ENCODE measurements at regions not wholly inside any gene's neighbourhood (a gene's known extent, or its start where the extent isn't known, plus 50 kb on each side); places are given as distances from the start of the nearest gene placed in this dataset.

DNA sequence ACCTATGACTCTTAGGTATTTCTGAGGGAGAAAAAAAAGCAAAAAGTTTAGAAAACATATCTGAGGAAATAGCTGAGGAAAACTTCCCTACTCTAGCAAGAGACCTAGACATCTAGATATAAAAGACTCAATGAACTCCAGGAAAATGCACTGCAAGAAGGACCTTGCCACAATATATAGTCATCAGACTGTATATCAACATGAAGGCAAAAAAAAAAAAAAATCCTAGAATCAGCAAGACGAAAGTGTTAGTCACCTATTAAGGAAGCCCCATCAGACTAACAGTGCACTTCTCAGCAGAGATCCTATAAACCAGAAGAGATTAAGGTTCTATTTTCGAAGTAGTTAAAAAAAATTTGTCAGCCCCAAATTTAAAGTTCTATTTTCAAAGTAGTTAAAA, 166.2 kb downstream of the TMEM38B start:
- DNase-seq = no peak

DNA sequence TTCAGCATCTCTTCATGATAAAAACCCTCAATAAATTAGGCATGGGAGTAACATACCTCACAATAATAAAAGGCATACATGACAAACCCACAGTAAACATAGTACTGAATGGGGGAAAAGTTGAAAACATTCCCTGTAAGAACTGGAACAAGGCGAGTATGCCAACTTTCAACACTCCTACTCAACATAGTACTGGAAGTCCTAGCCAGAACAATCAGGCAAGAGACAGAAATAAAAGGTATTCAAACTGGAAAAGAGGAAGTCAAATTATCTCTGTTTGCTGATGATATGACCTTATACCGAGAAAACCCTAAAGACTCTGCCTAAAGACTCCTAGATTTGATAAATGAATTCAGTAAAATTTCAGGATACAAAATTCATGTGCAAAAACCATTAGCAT, 167.6 kb downstream of the TMEM38B start:
- no peak for DNase-seq

DNA sequence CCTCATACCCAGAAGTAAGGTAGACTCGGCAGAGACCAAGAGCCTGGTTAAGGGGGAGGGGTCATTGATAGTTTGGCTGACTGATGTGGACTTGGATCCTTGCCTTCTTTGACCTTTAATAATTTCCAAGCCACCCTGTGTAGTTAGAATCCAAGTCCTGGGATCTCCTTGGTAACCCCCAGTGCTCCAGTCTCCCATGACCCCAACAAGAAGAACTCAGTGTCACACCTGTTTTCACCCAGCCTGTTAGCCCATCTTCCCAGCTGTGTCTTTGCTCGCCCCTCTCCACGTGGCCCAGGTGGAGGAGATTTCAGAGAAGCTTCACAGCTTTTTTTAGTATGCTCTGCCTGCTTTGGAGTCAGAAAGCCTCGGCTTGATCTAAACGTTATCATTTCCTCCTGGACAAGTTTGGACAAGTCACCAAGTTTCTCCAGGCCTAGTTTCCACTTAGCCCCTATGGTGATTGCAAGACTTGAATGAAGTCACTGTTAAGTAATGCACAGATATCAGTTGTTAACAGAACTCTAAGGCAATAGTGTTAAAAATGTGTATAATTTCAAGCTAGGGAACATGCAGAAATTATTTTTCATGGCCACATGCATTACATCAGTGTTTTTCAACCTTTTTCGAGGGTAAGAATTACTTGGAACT, 170.0 kb downstream of the TMEM38B start:
- no peak for DNase-seq

DNA sequence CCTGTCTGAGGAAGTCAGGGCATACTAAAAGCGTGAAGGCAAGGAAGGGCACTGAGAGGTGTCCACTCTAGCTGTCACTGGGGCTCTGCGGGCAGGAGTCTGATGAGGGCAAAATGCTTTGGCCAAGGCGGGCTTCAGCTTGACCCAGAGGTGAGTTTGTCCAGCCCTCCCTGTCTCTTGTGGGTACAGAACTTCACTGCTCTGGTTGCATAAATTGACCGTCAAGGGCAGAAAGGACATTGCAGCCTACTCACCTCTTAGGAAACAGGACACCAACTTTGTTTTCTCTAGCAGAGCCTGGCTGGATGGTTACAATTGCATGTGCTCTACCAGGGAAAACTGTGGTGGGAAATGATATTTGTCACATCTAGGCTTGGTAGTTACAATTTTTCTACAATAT, 170.9 kb downstream of the TMEM38B start:
- no peak for DNase-seq

DNA sequence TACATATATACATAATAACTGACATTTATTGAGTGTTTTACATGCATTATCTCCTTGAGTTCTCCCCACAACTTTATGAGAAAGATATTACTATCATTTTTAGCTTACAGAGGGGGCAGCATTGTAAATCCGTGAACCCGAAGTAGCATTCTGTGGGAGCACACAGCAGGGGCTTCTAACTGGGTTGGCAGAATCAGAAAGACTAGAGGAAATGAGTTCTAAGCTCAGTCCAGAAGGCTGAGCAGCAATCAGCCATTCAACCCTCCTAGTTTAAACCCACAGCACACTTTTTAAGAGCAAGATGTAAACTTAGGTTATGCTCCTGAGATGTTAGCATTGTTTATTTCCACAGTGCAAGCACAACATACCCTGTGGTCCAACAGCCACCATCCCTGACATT, 177.2 kb downstream of the TMEM38B start:
- DNase-seq = no peak

DNA sequence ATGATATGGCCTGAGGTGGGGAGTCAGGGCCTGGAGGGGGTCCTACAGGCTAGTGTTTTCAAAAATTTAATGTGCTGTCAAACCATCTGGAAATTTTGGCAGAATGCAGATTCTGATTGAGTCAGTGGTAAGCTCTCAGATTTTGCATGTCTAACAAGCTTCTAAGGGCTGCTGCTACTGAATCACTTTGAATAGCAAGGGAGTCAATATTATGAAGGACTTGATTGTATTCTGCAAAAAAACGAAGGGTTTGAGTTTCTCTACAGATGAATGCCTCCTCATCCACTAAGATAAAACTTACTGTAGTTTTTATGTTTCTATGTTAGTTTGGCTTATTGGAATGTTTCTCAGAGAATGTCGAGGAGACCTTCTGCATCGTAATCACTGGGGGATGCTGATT, 179.5 kb downstream of the TMEM38B start:
- DNase-seq = no peak

DNA sequence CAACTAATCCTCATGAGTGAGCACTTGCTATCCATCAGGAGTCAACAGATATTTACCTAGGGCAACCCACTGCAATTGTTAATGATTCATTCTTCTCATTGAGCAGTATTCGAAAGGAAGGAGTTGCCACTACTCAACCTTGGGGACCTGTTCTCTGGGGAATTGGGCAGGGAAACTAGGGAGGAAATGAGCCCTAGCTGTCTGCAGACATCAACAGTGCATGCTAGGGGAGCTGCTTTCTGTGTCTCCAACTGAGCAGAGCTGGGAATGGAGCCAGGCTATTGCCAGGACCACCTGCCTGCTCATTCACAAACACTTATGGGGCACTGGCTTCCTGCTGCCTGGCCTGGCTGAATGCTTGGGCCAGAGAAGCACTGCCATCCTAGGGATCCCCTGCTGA, 183.4 kb downstream of the TMEM38B start:
- peak in 1 of 3 donors; percentile 22 for DNase-seq

DNA sequence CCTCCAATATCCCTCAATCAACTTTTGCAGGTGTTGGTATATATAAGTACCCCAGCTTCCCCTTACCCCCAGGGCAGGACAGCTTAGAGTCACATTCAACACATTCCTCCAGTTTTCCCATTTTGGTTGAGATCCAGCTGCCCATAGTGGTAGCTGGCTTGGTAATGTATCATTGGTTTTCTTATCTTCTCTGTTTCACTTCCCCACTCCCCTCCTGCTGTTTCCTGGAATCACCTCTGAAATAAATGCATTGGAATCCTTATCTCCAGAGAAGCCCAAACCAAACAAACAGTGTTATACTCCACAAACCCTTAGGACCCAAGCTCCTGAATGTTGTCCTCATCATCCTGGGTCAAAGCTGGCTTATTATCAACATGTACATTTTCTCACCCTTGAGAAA, 184.8 kb downstream of the TMEM38B start:
- no peak for DNase-seq

DNA sequence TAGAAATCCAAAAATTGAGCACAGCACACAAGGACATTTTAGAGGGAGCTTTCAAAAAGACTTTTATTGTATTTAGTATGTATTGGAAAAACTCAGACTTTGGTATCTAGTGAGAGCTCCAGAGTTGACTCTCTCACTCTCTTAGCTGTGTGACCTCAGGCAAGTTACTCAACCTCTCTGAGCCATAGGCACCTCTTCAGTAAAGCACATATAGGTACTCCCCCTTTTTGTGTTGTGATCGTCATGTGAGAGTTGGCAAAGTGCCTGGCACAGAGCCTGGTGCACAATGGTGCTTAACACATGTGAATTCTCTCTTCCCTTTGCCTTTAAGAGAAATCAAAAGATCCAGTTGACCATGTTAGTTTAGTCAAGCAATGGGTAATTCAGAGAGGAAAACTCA, 186.2 kb downstream of the TMEM38B start:
- DNase-seq = no peak

DNA sequence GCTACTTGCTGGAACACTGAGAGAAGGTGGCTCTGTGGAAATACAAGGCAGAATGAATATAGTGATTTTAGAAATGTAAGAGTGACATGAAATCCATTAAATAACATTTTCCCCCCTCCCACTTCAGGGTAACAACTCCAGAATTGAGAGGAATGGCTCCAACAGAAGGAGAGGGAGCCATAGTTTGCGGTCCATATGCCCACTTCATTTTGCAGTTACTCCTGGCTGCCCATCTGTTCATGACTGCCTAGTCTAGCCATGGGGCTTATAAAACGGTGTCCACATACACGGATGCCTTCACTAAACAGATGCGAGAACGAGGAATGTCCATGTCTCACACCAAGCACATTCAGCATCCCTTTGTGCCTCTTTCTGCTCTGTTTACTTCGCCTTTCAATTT, 186.7 kb downstream of the TMEM38B start:
- DNase-seq = no peak

DNA sequence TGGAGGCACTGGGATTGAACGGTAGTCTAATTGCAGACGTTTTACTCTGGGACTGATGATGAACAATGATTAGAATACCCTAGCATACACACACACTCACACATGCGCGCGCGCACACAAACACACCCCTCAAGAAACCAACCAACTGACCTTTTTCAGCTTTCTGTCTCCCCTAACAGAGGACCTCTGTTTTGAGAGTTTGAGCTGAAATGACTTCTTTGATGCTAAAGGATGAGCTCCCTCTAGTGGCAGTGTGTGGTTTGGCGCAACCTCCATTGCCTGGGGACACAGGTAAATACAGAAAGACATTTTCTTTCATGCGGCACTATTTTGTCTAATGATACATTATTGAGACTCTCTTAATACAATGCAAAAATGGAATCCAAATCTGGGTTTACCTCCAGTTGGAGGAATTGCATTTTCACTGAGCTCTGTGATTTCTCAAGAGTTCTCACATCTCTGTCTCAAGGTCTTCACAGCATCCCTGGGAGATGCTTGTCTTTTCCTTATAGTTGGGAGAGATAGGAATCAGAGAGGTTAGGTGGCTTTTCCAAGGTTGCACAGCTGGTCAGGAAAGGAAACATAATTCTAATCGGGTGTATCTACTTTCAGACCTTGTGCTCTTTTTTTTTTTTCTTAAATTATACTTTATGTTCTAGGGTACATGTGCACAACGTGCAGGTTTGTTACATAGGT, 187.5 kb downstream of the TMEM38B start:
- peak; percentile 32 to 54 (median 41) for DNase-seq

DNA sequence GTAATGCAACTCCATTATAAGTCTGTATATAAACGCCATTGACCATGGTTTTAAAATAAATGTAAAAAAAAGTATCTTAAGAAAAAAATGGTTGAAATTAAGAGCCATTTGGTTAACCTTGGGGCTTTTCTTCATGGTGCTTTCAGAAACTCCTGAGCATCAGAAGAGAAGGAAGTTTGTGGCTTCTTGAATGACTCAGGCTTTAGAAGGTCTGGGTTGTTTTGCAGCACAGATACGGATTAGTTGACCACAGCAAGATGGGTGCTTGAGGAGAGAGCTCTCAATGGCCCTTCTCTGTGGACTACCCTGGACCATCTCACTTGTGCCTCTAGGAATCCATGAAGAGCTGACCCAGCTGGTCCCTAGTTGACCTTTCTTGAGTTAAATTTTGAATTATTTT, 189.5 kb downstream of the TMEM38B start:
- DNase-seq = no peak

DNA sequence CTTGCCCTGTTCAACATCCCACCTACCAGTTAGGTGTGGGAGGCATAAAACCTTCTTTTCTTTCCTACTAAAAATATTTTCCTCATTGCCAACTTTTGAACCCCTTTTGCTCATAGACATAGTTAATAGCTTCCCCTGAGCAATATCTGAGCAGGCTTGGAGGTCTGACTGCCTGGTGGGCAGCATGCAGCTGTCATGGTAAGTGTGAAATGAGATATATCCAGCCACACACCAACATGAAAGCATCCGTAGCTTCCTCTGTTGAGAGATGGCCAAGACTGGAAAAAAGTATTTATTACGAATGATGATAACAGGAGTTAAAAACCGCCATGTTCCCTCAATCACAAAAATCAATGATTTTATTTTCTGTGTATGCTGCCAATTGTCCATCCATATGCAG, 190.1 kb downstream of the TMEM38B start:
- no peak for DNase-seq

DNA sequence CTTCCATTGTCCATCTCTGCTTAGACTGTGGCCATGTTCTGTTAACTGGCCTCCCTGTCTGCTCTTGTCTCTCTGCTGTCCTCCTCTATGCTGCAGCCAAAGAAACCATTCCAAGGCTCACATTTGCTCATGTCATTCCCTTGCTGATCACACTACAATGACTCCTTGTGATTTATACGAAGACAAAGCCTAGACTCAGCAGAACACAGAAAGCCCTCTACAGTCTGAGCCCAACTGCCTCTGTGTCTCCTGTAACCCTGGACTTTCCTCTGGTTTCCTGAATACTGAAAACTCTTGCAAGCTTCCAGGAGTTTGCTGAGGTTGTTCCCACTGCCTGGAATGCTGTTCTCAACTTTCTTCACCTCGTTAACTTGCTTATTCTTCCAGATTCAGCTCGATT, 191.8 kb downstream of the TMEM38B start:
- no peak for DNase-seq

DNA sequence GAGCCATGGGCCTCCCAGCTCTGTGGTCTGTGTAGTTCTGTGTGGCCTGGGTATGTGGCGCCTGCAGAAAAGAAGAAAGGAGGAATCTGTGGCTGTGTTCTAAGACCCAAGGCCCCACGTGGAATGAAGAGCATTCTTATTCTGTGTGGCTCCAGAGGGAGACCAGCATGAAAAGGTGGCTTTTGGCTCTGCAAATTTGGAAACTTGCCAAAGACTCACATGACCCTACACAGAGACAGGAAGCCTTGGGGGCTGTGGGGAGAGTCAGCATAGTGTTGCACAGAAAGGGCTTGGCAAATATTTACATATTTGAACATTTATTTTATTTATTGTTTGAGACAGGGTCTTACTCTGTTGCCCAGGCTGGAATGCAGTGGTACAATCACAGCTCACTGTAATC, 193.3 kb downstream of the TMEM38B start:
- DNase-seq = no peak

DNA sequence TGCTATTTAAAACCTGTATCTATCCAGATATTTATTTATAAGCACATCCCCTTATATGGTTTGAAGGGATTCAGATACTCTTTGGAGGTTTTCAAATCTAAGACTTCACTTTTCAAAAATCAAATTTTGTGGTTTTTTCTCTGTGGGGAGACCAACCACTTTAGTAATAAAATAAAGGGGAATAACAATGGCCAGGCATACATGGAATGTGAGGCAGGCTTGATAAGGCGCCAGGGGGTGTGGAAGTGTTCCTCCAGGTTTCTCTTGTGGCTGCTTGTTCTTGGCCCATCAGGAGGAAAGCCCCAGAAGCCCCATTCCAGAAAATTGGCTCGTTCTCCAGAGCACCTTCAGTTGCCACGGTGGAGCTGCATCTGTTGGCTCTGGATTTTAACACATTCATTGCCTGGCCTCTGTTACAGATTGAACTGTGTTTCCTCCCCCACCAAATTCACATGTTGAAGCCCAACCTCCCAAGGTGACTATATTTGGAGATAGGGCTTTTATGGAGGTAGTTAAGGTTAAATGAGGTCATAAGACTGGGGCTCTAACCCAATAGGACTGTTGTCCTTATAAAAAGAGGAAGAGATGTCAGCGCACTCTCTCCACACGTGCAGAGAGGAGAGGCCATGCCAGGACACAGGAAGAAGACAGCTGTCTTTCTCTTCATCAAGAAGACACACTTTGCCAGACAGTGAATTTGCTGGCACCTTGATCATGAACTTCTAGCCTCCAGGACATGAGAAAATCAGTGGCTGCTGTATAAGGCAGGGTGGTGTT, 195.9 kb downstream of the TMEM38B start:
- DNase-seq = no peak

DNA sequence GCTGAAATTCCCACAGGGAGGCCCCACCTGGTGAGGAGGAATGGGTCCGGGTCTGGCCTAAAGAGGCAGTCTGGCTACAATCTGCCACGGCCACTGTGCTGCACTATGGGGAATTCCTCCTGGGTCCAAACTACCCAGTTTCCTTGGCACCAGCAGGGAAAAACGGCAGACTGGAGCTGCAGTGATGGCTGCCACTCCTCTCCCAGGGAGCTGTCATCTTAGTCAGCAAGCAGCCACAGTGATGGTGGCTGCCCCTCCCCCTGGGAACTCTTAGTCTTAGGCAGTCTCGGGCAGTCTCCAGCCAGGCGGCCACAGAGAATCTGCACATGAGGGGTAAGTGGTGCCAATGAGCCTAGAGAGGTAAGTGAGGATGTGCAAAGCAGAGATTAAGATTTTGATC, 205.8 kb downstream of the TMEM38B start:
- no peak for DNase-seq

DNA sequence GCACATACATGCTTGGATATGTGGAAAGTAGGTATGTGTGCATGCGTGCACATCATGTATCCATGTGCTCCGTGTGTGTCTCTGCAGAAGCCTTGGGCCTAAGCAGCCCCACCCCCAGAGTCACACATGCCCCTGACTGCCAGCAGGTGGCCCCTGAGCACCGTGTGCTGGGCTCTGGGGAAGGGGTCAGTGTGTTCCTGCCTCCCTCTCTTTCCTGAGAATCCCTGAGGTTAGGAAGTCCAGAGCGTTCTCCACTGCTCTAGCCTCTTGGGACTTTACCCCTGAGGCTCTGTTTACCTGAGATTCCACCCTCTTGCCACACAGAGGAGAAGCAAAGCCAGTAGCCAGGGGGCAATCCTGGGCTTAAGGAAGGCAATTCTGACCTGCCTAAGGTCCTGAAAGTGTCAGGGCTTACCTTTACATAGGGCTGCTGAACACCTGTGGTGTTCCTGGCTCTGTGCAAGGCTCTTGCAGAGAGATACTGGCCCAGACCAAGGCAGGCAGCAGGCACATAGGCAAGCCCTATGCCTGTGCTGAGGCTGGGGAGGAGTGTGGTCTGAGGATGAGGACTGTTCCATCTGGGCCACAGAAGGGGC, 207.3 kb downstream of the TMEM38B start:
- DNase-seq = peak; percentile 39 to 77 (median 66)

DNA sequence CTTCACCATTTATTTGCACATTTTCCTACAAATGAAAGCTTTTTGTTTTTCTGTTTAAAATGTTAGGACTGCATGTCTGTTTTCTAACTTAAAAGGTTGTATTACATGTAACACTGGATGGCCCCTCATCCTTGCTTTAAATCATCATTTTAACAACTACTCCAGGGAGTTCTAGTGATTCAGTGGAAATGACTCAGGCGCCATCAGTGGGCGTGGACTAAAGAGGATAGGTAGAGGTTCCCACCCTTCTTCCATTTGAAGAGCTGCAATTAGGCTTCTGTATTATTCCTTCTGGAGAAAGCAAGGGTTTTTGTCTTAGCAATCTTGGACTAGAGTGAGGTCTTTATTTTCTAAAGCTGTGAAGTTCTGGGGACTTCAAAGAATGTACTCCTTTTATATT, 213.7 kb downstream of the TMEM38B start:
- DNase-seq = no peak

DNA sequence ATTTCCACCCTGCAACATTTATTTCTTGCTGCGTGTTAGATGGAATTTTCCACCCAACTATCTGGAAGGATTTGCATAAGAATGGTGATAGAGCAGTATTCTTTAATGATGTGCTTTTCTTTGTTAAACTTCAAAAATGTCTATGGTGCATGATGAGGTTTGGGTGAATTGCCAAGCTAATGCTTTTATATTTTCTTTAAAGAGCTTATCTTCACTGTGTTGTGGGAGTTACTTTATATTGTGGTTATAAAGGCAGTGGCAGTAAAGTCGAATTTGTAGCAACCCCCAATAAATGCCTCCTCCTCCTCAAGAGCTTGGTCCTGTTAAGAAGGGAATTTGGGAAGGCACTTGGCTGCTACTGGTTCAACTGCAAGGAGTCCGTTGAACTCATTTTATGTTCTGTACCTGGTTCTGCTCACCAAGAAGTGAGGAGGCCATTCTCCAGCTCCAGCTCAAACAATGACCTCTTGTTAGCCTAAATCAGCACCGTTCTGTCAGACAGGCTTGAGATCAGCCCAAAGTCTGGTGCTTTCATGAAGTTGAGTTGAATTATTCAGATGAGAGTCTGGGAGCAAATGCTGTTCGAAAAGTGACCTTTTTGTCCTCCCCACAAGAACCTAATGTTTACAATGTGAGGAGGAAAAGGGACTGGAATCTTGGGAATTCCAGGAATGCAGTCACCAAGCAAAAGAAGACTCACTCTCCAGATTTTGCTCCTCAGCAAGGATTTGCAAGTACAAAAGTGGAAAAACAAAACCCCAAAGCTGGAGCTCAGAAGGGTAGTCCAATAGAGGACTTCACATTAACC, 217.0 kb downstream of the TMEM38B start:
- DNase-seq = no peak

DNA sequence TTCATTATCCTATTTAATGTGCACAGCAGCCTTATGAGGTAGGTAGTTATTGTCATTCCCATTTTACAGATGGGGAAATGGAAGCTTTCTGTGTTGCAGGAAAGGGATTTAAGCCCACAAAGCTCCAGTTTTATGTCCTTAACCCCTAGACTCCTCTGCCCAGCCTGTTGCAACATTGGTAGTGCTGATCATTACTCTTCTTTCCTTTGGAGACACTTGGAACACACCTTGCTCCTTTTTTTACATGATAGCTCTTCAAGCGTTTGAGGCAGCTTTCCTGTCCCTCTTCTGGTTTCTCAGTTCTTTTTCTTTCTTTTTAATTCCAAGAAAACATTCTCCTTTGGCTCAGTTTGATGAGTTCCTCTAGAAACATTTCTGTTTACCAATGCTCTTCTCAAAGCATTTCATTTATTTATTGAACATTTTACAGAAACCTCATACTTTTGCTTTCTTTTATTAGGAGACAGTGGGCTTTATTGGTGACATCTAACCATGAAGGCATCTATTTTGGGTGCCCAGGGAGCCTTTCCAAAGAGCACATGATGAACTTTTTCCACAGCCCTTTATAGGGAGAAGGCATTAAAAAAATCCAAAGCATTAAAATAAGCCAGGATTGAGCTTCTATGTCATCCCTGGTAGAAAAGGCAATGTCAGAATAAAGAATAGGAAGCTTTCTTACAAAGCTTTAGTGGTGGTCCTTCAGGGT, 218.0 kb downstream of the TMEM38B start:
- DNase-seq = no peak

Data from muscle of back (tissue), 3 donors.